ENCODE measurements at regions not wholly inside any gene's neighbourhood (a gene's known extent, or its start where the extent isn't known, plus 50 kb on each side); places are given as distances from the start of the nearest gene placed in this dataset.
"Not testable (repeated sequence)": the region's sequence is repeated elsewhere in the genome, so short reads cannot be mapped to it uniquely, and the experiment has no call there.

- DNase-seq = no peak
Measured at GRCh38 chr14:105909046-105909827, 382.9 kb downstream of the TMEM121 start.

- DNase-seq = not testable (repeated sequence)
Measured at GRCh38 chr14:105909828-105910120, 383.4 kb downstream of the TMEM121 start.

GRCh38 chr14:105910426-105910825 is 384.0 kb downstream of the TMEM121 start:
- no peak for DNase-seq

- no peak for DNase-seq
Measured at GRCh38 chr14:105911006-105911847, 384.8 kb downstream of the TMEM121 start.

GRCh38 chr14:105911848-105912292 is 385.5 kb downstream of the TMEM121 start:
- not testable (repeated sequence) for DNase-seq

GRCh38 chr14:105912641-105913180 is 386.3 kb downstream of the TMEM121 start:
- DNase-seq = no peak

GRCh38 chr14:105913221-105913620 is 386.8 kb downstream of the TMEM121 start:
- DNase-seq = no peak

- no peak for DNase-seq
Measured at GRCh38 chr14:105913861-105914260, 387.5 kb downstream of the TMEM121 start.

- not testable (repeated sequence) for DNase-seq
Measured at GRCh38 chr14:105914281-105914680, 387.9 kb downstream of the TMEM121 start.

GRCh38 chr14:105914738-105915385 is 388.5 kb downstream of the TMEM121 start:
- DNase-seq = no peak

GRCh38 chr14:105915546-105915945 is 389.2 kb downstream of the TMEM121 start:
- not testable (repeated sequence) for DNase-seq

GRCh38 chr14:105917136-105917932 is 391.0 kb downstream of the TMEM121 start:
- not testable (repeated sequence) for DNase-seq

- no peak for DNase-seq
Measured at GRCh38 chr14:105917933-105918436, 391.6 kb downstream of the TMEM121 start.

GRCh38 chr14:105918496-105919262 is 392.3 kb downstream of the TMEM121 start:
- DNase-seq = no peak

GRCh38 chr14:105919458-105920150 is 393.2 kb downstream of the TMEM121 start:
- DNase-seq = no peak

- not testable (repeated sequence) for DNase-seq
Measured at GRCh38 chr14:105920151-105920700, 393.8 kb downstream of the TMEM121 start.

- DNase-seq = not testable (repeated sequence)
Measured at GRCh38 chr14:105920803-105921755, 394.7 kb downstream of the TMEM121 start.

GRCh38 chr14:105921781-105922180 is 395.4 kb downstream of the TMEM121 start:
- DNase-seq = not testable (repeated sequence)
